H9 (cell line): ENCODE measurements at regions not wholly inside any gene's neighbourhood (a gene's known extent, or its start where the extent isn't known, plus 50 kb on each side); places are given as distances from the start of the nearest gene placed in this dataset.

Experiments
- DNase-seq: peaks from one replicate; pipeline ENCODE4 v3.0.0-alpha.2; 2017
- H2AFZ ChIP-seq: one replicate; pipeline ENCODE4 v1.6.1; 2013; ENCODE audit warnings: mild to moderate bottlenecking, low read length, control low read depth, moderate library complexity
- H2AK5ac ChIP-seq: 2 replicates; pipeline ENCODE4 v1.6.1; 2013; ENCODE audit warnings: low read length, control low read depth, mixed read lengths; ENCODE audit not compliant: insufficient read length
- H2BK120ac ChIP-seq: one replicate; pipeline ENCODE4 v1.6.1; 2013; ENCODE audit warnings: low read depth, mild to moderate bottlenecking, low read length, control low read depth, inconsistent platforms; ENCODE audit not compliant: poor library complexity, severe bottlenecking
- H2BK12ac ChIP-seq: 2 replicates; pipeline ENCODE4 v1.6.1; 2013; ENCODE audit warnings: low read length, control low read depth, mixed read lengths, low read depth; ENCODE audit not compliant: insufficient read length
- H2BK15ac ChIP-seq: 2 replicates; pipeline ENCODE4 v1.6.1; 2013; ENCODE audit warnings: low read depth, low read length, control low read depth
- H2BK20ac ChIP-seq: one replicate; pipeline ENCODE4 v1.6.1; 2013; ENCODE audit warnings: low read depth, mild to moderate bottlenecking, low read length, control low read depth, inconsistent platforms; ENCODE audit not compliant: poor library complexity, severe bottlenecking
- H2BK5ac ChIP-seq: 2 replicates; pipeline ENCODE4 v1.6.1; 2013; ENCODE audit warnings: low read length, control low read depth, mixed read lengths; ENCODE audit not compliant: insufficient read length
- H3K14ac ChIP-seq: 2 replicates; pipeline ENCODE4 v1.6.1; 2013; ENCODE audit warnings: low read length, control low read depth; ENCODE audit not compliant: insufficient read depth
- H3K18ac ChIP-seq: 2 replicates; pipeline ENCODE4 v1.6.1; 2013; ENCODE audit warnings: low read depth, mild to moderate bottlenecking, mixed read lengths, low read length, control low read depth; ENCODE audit not compliant: insufficient read length
- H3K23ac ChIP-seq: 2 replicates; pipeline ENCODE4 v1.6.1; 2013; ENCODE audit warnings: low read length, control low read depth, mixed read lengths, low read depth; ENCODE audit not compliant: insufficient read length
- H3K23me2 ChIP-seq: 2 replicates; pipeline ENCODE4 v1.6.1; 2013; ENCODE audit warnings: low read depth, mild to moderate bottlenecking, mixed read lengths, low read length, control low read depth; ENCODE audit not compliant: insufficient read length, poor library complexity, severe bottlenecking
- H3K27ac ChIP-seq: 2 replicates; pipeline ENCODE4 v1.5.1; 2013; ENCODE audit warnings: low read length, control low read depth, mixed read lengths, low read depth; ENCODE audit not compliant: insufficient read length
- H3K27me3 ChIP-seq: 2 replicates; pipeline ENCODE4 v1.6.1; 2013; ENCODE audit warnings: low read length, control low read depth, inconsistent platforms; ENCODE audit not compliant: insufficient read depth
- H3K4ac ChIP-seq: 2 replicates; pipeline ENCODE4 v1.6.1; 2013; ENCODE audit warnings: low read depth, mild to moderate bottlenecking, control low read depth, inconsistent platforms, low read length, moderate library complexity
- H3K4me1 ChIP-seq: 2 replicates; pipeline ENCODE4 v1.6.1; 2013; ENCODE audit warnings: low read length, control low read depth, inconsistent platforms; ENCODE audit not compliant: insufficient read depth
- H3K4me2 ChIP-seq: 2 replicates; pipeline ENCODE4 v1.6.1; 2013; ENCODE audit warnings: low read length, control low read depth, mixed read lengths; ENCODE audit not compliant: insufficient read length, insufficient read depth
- H3K56ac ChIP-seq: 2 replicates; pipeline ENCODE4 v1.6.1; 2013; ENCODE audit warnings: low read depth, mild to moderate bottlenecking, mixed read lengths, low read length, control low read depth; ENCODE audit not compliant: insufficient read length
- H3K79me1 ChIP-seq: 2 replicates; pipeline ENCODE4 v1.6.1; 2013; ENCODE audit warnings: low read depth, mild to moderate bottlenecking, moderate library complexity, low read length, control low read depth, inconsistent platforms; ENCODE audit not compliant: insufficient read depth, poor library complexity, severe bottlenecking
- H3K79me2 ChIP-seq: 2 replicates; pipeline ENCODE4 v1.6.1; 2013; ENCODE audit warnings: low read length, control low read depth, inconsistent platforms; ENCODE audit not compliant: insufficient read depth
- H3K9ac ChIP-seq: 2 replicates; pipeline ENCODE4 v1.6.1; 2013; ENCODE audit warnings: low read length, control low read depth, mixed read lengths; ENCODE audit not compliant: insufficient read length; ENCODE audit errors: extremely low read depth
- H3K9me3 ChIP-seq: one replicate; pipeline ENCODE4 v1.6.1; 2013; ENCODE audit warnings: low read depth, low read length, inconsistent platforms; ENCODE audit not compliant: control insufficient read depth
- H3T11ph ChIP-seq: one replicate; pipeline ENCODE4 v1.6.1; 2013; ENCODE audit warnings: mild to moderate bottlenecking, low read length, control low read depth, inconsistent platforms
- H4K20me1 ChIP-seq: one replicate; pipeline ENCODE4 v1.6.1; 2013; ENCODE audit not compliant: control insufficient read depth, insufficient read length, insufficient read depth
- H4K5ac ChIP-seq: 2 replicates; pipeline ENCODE4 v1.6.1; 2013; ENCODE audit warnings: low read depth, mild to moderate bottlenecking, mixed read lengths, low read length, control low read depth; ENCODE audit not compliant: insufficient read length
- H4K8ac ChIP-seq: replicated peaks from 2 replicates; pipeline ENCODE4 v1.6.1; 2013; ENCODE audit warnings: low read length, control low read depth, mixed read lengths, low read depth; ENCODE audit not compliant: insufficient read length
- H4K91ac ChIP-seq: 2 replicates; pipeline ENCODE4 v1.6.1; 2013; ENCODE audit warnings: low read depth, mild to moderate bottlenecking, moderate library complexity, mixed read lengths, low read length, control low read depth; ENCODE audit not compliant: insufficient read length
- H3K27ac Mint-ChIP-seq, 3 experiments: 2 replicates in 2 of 3; 3 replicates in 1 of 3; pipeline ENCODE4 v1.8.0; 2020 to 2021; ENCODE audit warnings: mixed read lengths in 3 of 3, mild to moderate bottlenecking in 1 of 3, moderate library complexity in 1 of 3
- H3K27me3 Mint-ChIP-seq: 2 replicates; pipeline ENCODE4 v1.8.0; 2021; ENCODE audit warnings: low read depth, mild to moderate bottlenecking, moderate library complexity, mixed read lengths
- H3K36me3 Mint-ChIP-seq, 3 experiments: 2 replicates in 2 of 3; 3 replicates in 1 of 3; pipeline ENCODE4 v1.8.0; 2020 to 2021; ENCODE audit warnings: low read depth in 3 of 3, mixed read lengths in 3 of 3; ENCODE audit not compliant: insufficient read depth in 1 of 3
- H3K4me1 Mint-ChIP-seq, 2 experiments: 2 replicates each; pipeline ENCODE4 v1.8.0; 2020; ENCODE audit warnings: mixed read lengths in 2 of 2
- H3K4me3 Mint-ChIP-seq, 2 experiments: 2 replicates in 1 of 2; 3 replicates in 1 of 2; pipeline ENCODE4 v1.8.0; 2020 to 2021; ENCODE audit warnings: mild to moderate bottlenecking in 2 of 2, mixed read lengths in 2 of 2, moderate library complexity in 1 of 2
- H3K9me3 Mint-ChIP-seq, 2 experiments: 2 replicates in 1 of 2; 3 replicates in 1 of 2; pipeline ENCODE4 v1.8.0; 2020; ENCODE audit warnings: mild to moderate bottlenecking in 2 of 2, mixed read lengths in 2 of 2, moderate library complexity in 1 of 2
- CTCF ChIP-seq: fragments of 200-600 bp; sonication (generic); conservative IDR thresholded peaks from 3 replicates; pipeline ENCODE4 v1.8.0; 2021; ENCODE audit warnings: antibody characterized with exemption, mild to moderate bottlenecking
- WGBS: extraction: QIAGEN DNeasy Blood & Tissue Kit; methylation state at CpG from one replicate; pipeline ENCODE4 v1.1.7; 2013; ENCODE audit warnings: missing lambda C conversion rate, low lambda C conversion rate, mixed read lengths; ENCODE audit not compliant: insufficient read length; ENCODE audit errors: extremely low coverage; 5-methylcytosine and 5-hydroxymethylcytosine counted together

- H3K56ac ChIP-seq = no peak overlapping the region
- H3K18ac ChIP-seq = no peak overlapping the region
- H3K4ac ChIP-seq = no peak overlapping the region
- no peak overlapping the region for H2AK5ac ChIP-seq
- Mint-ChIP-seq H3K36me3 (no peaks in the 10 kb centered on the region), H3K9me3 (no peaks in the 10 kb centered on the region; a peak in 1 of 5 replicates), H3K27ac (no peak overlapping the region), H3K27me3 (no peaks in the 10 kb centered on the region), H3K4me1 (no peaks in the 10 kb centered on the region), H3K4me3 (no peak overlapping the region)
- H2BK5ac ChIP-seq = no peak overlapping the region
- H4K8ac ChIP-seq = no peak overlapping the region
- no peak overlapping the region for H3K27ac ChIP-seq
- DNase-seq = no peak
- no peaks in the 10 kb centered on the region for H3K4me1 ChIP-seq
- no peaks in the 10 kb centered on the region for H3K27me3 ChIP-seq
- no peak overlapping the region for H4K91ac ChIP-seq
- no peak overlapping the region for H2BK12ac ChIP-seq
- no peak for TF ChIP-seq CTCF
- H4K20me1 ChIP-seq = no peaks in the 10 kb centered on the region
- no peak overlapping the region for H4K5ac ChIP-seq
- no peak overlapping the region for H2BK15ac ChIP-seq
- H3K4me2 ChIP-seq = no peak overlapping the region
- H3K79me1 ChIP-seq = no peaks in the 10 kb centered on the region
- no peak overlapping the region for H3T11ph ChIP-seq
- H2BK120ac ChIP-seq = no peak overlapping the region
- no peaks in the 10 kb centered on the region for H3K9me3 ChIP-seq
- no peak overlapping the region for H2AFZ ChIP-seq
- H3K23me2 ChIP-seq = no peaks in the 10 kb centered on the region
- H3K79me2 ChIP-seq = no peaks in the 10 kb centered on the region
- no CpG with 5 or more reads among the region's 6 CpGs for WGBS
- H2BK20ac ChIP-seq = no peak overlapping the region
- H3K9ac ChIP-seq = no peak overlapping the region
- H3K14ac ChIP-seq = no peak overlapping the region
- H3K23ac ChIP-seq = no peak overlapping the region
These were observed 523.4 kb downstream of the FAT4 start for GRCh38 chr4:125838202-125838601.
